OCI-LY7 (cell line): ENCODE measurements at regions not wholly inside any gene's neighbourhood (a gene's known extent, or its start where the extent isn't known, plus 50 kb on each side); places are given as distances from the start of the nearest gene placed in this dataset.

Experiments used
- BruUV-seq: library from RNA; stranded (reverse); fragments of 400-500 nt; replicated peaks from 2 replicates; lab custom pipeline; 2021; lab: Mats Ljungman, UMichigan
- CTCF ChIA-PET: fragments of 300-600 bp; sonication (Branson Sonifier 250); formaldehyde crosslinking; loops from one replicate; lab custom pipeline; 2022; ENCODE audit warnings: antibody characterized with exemption; ENCODE audit not compliant: unreplicated experiment; lab: Charles Lee
- POLR2A ChIA-PET: fragments of 300-600 bp; sonication (Branson Sonifier 250); formaldehyde crosslinking; loops from one replicate; lab custom pipeline; 2022; ENCODE audit warnings: antibody characterized with exemption; lab: Charles Lee
- DNase-seq: peaks from one replicate; pipeline ENCODE4 v3.0.0-alpha.2; 2015; ENCODE audit warnings: low spot score
- H2AFZ ChIP-seq: fragments of 200-600 bp; sonication (generic), shearing (Covaris generic); 2 replicates; pipeline ENCODE4 v1.6.1; 2014; ENCODE audit warnings: mild to moderate bottlenecking, antibody characterized with exemption, low read length, moderate library complexity
- H3K27ac ChIP-seq: fragments of 200-600 bp; sonication (generic); 2 replicates; pipeline ENCODE4 v1.5.1; 2014; ENCODE audit warnings: mixed run types, low read depth, mild to moderate bottlenecking, moderate library complexity, low read length, inconsistent platforms; ENCODE audit not compliant: poor library complexity, severe bottlenecking
- H3K36me3 ChIP-seq: fragments of 200-600 bp; sonication (generic); 2 replicates; pipeline ENCODE4 v1.6.1; 2014; ENCODE audit warnings: mild to moderate bottlenecking, antibody characterized with exemption, low read length, moderate library complexity, mixed read lengths; ENCODE audit not compliant: insufficient read depth
- H3K4me1 ChIP-seq: fragments of 200-600 bp; sonication (generic); 2 replicates; pipeline ENCODE4 v1.5.1; 2014; ENCODE audit warnings: mild to moderate bottlenecking, low read length; ENCODE audit not compliant: insufficient read depth, poor library complexity, severe bottlenecking
- H3K4me2 ChIP-seq: fragments of 200-600 bp; sonication (generic); 2 replicates; pipeline ENCODE4 v1.6.1; 2014; ENCODE audit warnings: mild to moderate bottlenecking, low read length
- H3K4me3 ChIP-seq: fragments of 200-600 bp; sonication (generic); 2 replicates; pipeline ENCODE4 v1.5.1; 2014; ENCODE audit warnings: mild to moderate bottlenecking, low read depth, low read length; ENCODE audit not compliant: poor library complexity, severe bottlenecking
- H3K79me2 ChIP-seq: fragments of 200-600 bp; sonication (generic); 2 replicates; pipeline ENCODE4 v1.6.1; 2016; ENCODE audit warnings: low read depth, mild to moderate bottlenecking, low read length, moderate library complexity, mixed read lengths; ENCODE audit not compliant: insufficient read depth
- H3K9me2 ChIP-seq: fragments of 200-600 bp; sonication (generic); 2 replicates; pipeline ENCODE4 v1.6.1; 2016; ENCODE audit warnings: mild to moderate bottlenecking, low read length, mixed read lengths; ENCODE audit not compliant: insufficient read depth
- H3K9me3 ChIP-seq: fragments of 200-600 bp; sonication (generic); 2 replicates; pipeline ENCODE4 v1.6.1; 2014; ENCODE audit warnings: mild to moderate bottlenecking, mixed run types, low read length, mixed read lengths
- H4K20me1 ChIP-seq: fragments of 200-600 bp; sonication (generic); 2 replicates; pipeline ENCODE4 v1.6.1; 2014; ENCODE audit warnings: mild to moderate bottlenecking, antibody characterized with exemption, low read length, moderate library complexity, mixed read lengths; ENCODE audit not compliant: insufficient read depth
- CTCF ChIP-seq: fragments of 200-600 bp; sonication (generic); conservative IDR thresholded peaks from 2 replicates; pipeline ENCODE4 v1.5.1; 2014; ENCODE audit warnings: mild to moderate bottlenecking, antibody characterized with exemption, low read length, moderate library complexity, mixed read lengths
- EZH2phosphoT487 ChIP-seq: fragments of 200-600 bp; sonication (generic); IDR thresholded peaks from 2 replicates; pipeline ENCODE4 v1.6.1; 2018; ENCODE audit warnings: low read depth, borderline replicate concordance, mild to moderate bottlenecking, mixed run types, antibody characterized with exemption, low read length, moderate library complexity, mixed read lengths
- intact Hi-C: fragments of 100-400 bp; cut with micrococcal nuclease; formaldehyde crosslinking; loops from one replicate; pipeline ENCODE4 v1.10.0; 2022; ENCODE audit not compliant: unreplicated experiment

- Histone ChIP-seq H3K79me2 (no peaks in the 10 kb centered on the region), H3K36me3 (no peaks in the 10 kb centered on the region), H3K4me1 (no peaks in the 10 kb centered on the region), H4K20me1 (no peaks in the 10 kb centered on the region), H3K4me2 (no peak overlapping the region), H3K27ac (no peak overlapping the region), H2AFZ (no peak overlapping the region), H3K9me2 (no peaks in the 10 kb centered on the region), H3K4me3 (no peak overlapping the region), H3K9me3 (no peaks in the 10 kb centered on the region)
- intact Hi-C loops: no loop called here
- TF ChIP-seq EZH2phosphoT487 (no peak), CTCF (no peak)
- POLR2A ChIA-PET: interaction anchor here (0.6 to 0.9 kb wide), 2 partner anchors 10 to 31 kb away, joined by 3 read pairs; no protein-coding TSS in a partner anchor
- no peak for DNase-seq
- BruUV-seq: no TSS peak
- CTCF ChIA-PET: no interaction called here
Observed at GRCh38 chr2:215790523-215791421, 222.6 kb downstream of the MREG start.

GRCh38 chr2:215787565-215788178 lies 225.7 kb downstream of the MREG start:
- no peak for TF ChIP-seq CTCF
- no peak for TF ChIP-seq EZH2phosphoT487
- Histone ChIP-seq H3K27ac (no peak overlapping the region), H2AFZ (no peak overlapping the region), H3K36me3 (no peaks in the 10 kb centered on the region), H4K20me1 (no peaks in the 10 kb centered on the region), H3K4me3 (no peak overlapping the region), H3K4me2 (no peak overlapping the region), H3K4me1 (no peaks in the 10 kb centered on the region), H3K9me3 (no peaks in the 10 kb centered on the region), H3K79me2 (no peaks in the 10 kb centered on the region), H3K9me2 (no peaks in the 10 kb centered on the region)
- DNase-seq: no peak
- no TSS peak for BruUV-seq
- intact Hi-C loops: no loop called here
- CTCF ChIA-PET: no interaction called here
- POLR2A ChIA-PET: interaction anchor here (0.7 kb wide), 1 partner anchor 48 kb away, joined by 3 read pairs; no protein-coding TSS in a partner anchor
